GM23338 (cell line): ENCODE measurements at regions not wholly inside any gene's neighbourhood (a gene's known extent, or its start where the extent isn't known, plus 50 kb on each side); places are given as distances from the start of the nearest gene placed in this dataset.

Experiments used
- CREB1 ChIP-seq: fragments of 250-450 bp; sonication (Bioruptor Pico); IDR thresholded peaks from 2 replicates; pipeline ENCODE4 v1.5.0; 2020; ENCODE audit warnings: low read depth, mild to moderate bottlenecking, moderate library complexity
- CTCF ChIP-seq, 2 experiments: fragments of 200-600 bp in 1 of 2; sonication (generic) in 1 of 2; conservative IDR thresholded peaks; 2 replicates each; pipeline versions ENCODE4 v1.5.1 to v1.6.1; 2016 to 2017; ENCODE audit warnings: antibody characterized with exemption in 2 of 2, low read depth in 2 of 2, mild to moderate bottlenecking in 2 of 2, moderate library complexity in 1 of 2
- ETS1 ChIP-seq: IDR thresholded peaks from 2 replicates; pipeline ENCODE4 v1.6.1; 2016; ENCODE audit warnings: antibody characterized with exemption
- EZH2 ChIP-seq: fragments of 200-600 bp; sonication (generic); IDR thresholded peaks from one replicate; pipeline ENCODE4 v1.8.0; 2017; ENCODE audit warnings: antibody characterized with exemption, mild to moderate bottlenecking, low read depth; ENCODE audit not compliant: unreplicated experiment
- EZH2phosphoT487 ChIP-seq: fragments of 200-600 bp; sonication (generic); IDR thresholded peaks from one replicate; pipeline ENCODE4 v1.8.1; 2018; ENCODE audit warnings: antibody characterized with exemption; ENCODE audit not compliant: unreplicated experiment
- JUNB ChIP-seq: IDR thresholded peaks from one replicate; pipeline ENCODE4 v1.6.1; 2016; ENCODE audit warnings: antibody characterized with exemption; ENCODE audit not compliant: unreplicated experiment
- NANOG ChIP-seq: IDR thresholded peaks from 2 replicates; pipeline ENCODE4 v1.6.1; 2016; ENCODE audit warnings: antibody characterized with exemption, borderline replicate concordance
- POLR2AphosphoS5 ChIP-seq: IDR thresholded peaks from 2 replicates; pipeline ENCODE4 v1.6.1; 2016; ENCODE audit warnings: antibody characterized with exemption, low read depth
- STAT1 ChIP-seq: IDR thresholded peaks from one replicate; pipeline ENCODE4 v1.6.1; 2016; ENCODE audit warnings: antibody characterized with exemption; ENCODE audit not compliant: unreplicated experiment
- TF ChIP-seq, protein P1 (sequence below): IDR thresholded peaks from one replicate; pipeline ENCODE4 v1.6.1; 2018; ENCODE audit warnings: antibody characterized with exemption; ENCODE audit not compliant: unreplicated experiment

GRCh38 chr12:90501412-90501811, 453.6 kb downstream of the CCER1 start:
- TF ChIP-seq, protein P1, sequence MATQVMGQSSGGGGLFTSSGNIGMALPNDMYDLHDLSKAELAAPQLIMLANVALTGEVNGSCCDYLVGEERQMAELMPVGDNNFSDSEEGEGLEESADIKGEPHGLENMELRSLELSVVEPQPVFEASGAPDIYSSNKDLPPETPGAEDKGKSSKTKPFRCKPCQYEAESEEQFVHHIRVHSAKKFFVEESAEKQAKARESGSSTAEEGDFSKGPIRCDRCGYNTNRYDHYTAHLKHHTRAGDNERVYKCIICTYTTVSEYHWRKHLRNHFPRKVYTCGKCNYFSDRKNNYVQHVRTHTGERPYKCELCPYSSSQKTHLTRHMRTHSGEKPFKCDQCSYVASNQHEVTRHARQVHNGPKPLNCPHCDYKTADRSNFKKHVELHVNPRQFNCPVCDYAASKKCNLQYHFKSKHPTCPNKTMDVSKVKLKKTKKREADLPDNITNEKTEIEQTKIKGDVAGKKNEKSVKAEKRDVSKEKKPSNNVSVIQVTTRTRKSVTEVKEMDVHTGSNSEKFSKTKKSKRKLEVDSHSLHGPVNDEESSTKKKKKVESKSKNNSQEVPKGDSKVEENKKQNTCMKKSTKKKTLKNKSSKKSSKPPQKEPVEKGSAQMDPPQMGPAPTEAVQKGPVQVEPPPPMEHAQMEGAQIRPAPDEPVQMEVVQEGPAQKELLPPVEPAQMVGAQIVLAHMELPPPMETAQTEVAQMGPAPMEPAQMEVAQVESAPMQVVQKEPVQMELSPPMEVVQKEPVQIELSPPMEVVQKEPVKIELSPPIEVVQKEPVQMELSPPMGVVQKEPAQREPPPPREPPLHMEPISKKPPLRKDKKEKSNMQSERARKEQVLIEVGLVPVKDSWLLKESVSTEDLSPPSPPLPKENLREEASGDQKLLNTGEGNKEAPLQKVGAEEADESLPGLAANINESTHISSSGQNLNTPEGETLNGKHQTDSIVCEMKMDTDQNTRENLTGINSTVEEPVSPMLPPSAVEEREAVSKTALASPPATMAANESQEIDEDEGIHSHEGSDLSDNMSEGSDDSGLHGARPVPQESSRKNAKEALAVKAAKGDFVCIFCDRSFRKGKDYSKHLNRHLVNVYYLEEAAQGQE: no peak
- TF ChIP-seq CTCF (conservative IDR thresholded peaks at IDR 0.05; ENCODE audit: low read depth in 2 of 2) (no peak), POLR2AphosphoS5 (no peak), JUNB (no peak), STAT1 (no peak), CREB1 (CRISPR knock-in tag) (no peak), EZH2phosphoT487 (no peak), EZH2 (no peak), ETS1 (no peak), NANOG (no peak)
